Endothelial cell (in vitro differentiated cells): ENCODE measurements at regions not wholly inside any gene's neighbourhood (a gene's known extent, or its start where the extent isn't known, plus 50 kb on each side); places are given as distances from the start of the nearest gene placed in this dataset.

Experiments used
- DNase-seq: peaks from one replicate; pipeline ENCODE4 v3.0.0; 2021; ENCODE audit warnings: low spot score
- H3K27ac Mint-ChIP-seq: one replicate; pipeline ENCODE4 v1.8.0; 2021; ENCODE audit warnings: mixed read lengths, inconsistent platforms; ENCODE audit not compliant: unreplicated experiment
- H3K27me3 Mint-ChIP-seq: one replicate; pipeline ENCODE4 v1.8.0; 2021; ENCODE audit warnings: mild to moderate bottlenecking, moderate library complexity, mixed read lengths, inconsistent platforms; ENCODE audit not compliant: unreplicated experiment
- H3K36me3 Mint-ChIP-seq: one replicate; pipeline ENCODE4 v1.8.0; 2021; ENCODE audit warnings: mild to moderate bottlenecking, low read depth, mixed read lengths, inconsistent platforms; ENCODE audit not compliant: unreplicated experiment
- H3K4me1 Mint-ChIP-seq: one replicate; pipeline ENCODE4 v1.8.0; 2021; ENCODE audit warnings: mild to moderate bottlenecking, mixed read lengths, inconsistent platforms; ENCODE audit not compliant: unreplicated experiment
- H3K4me3 Mint-ChIP-seq: one replicate; pipeline ENCODE4 v1.8.0; 2021; ENCODE audit warnings: mild to moderate bottlenecking, mixed read lengths, inconsistent platforms; ENCODE audit not compliant: unreplicated experiment
- H3K9me3 Mint-ChIP-seq: one replicate; pipeline ENCODE4 v1.8.0; 2021; ENCODE audit warnings: mixed read lengths, inconsistent platforms; ENCODE audit not compliant: unreplicated experiment
- TF ChIP-seq, protein P1 (sequence below): fragments of 200-600 bp; sonication (generic); IDR thresholded peaks from one replicate; pipeline ENCODE4 v1.5.0; 2021; ENCODE audit warnings: antibody characterized with exemption; ENCODE audit not compliant: unreplicated experiment

DNA sequence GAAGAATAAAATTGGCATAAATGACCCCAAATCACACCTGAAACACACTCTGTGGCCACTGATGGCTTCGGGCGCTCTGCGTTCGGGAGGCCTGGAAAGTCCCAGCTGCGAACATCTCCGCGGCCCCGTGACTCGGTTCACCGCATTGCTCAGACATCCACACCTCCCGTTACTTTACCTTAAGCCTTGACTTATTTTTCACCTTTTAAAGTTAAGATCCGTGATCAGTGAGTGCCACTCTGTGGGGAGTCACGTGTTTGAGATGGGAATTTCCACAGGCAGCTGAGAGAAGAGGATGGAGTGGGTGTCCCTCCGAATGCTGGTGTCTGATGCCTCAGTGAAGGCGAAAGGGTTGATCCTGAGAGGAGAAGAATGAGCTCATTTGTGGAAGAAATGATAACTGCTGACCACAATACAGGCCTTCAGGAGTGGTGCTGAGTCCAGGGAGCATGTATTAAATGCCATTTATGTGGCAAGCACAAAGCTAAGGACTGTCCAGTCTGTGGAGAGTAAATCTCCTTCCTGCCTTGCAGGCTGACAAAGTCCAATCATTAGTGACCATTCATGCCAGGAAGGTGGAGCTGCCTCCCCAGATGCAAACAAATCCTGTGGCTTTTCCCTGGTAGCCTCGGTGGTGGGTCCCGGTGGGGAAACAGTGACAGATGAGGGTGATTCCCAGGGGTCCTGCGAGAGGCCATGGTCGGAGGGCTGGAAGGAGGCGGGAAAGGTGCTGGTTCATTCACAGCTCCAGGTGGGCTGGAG, 168.8 kb downstream of the RTP5 start:
- Mint-ChIP-seq H3K4me1 (no peaks in the 10 kb centered on the region), H3K4me3 (no peak overlapping the region), H3K27ac (no peak overlapping the region), H3K9me3 (no peaks in the 10 kb centered on the region), H3K27me3 (peaks cover 22% of the 10 kb centered on the region), H3K36me3 (no peaks in the 10 kb centered on the region)
- no peak for DNase-seq
- TF ChIP-seq, protein P1, sequence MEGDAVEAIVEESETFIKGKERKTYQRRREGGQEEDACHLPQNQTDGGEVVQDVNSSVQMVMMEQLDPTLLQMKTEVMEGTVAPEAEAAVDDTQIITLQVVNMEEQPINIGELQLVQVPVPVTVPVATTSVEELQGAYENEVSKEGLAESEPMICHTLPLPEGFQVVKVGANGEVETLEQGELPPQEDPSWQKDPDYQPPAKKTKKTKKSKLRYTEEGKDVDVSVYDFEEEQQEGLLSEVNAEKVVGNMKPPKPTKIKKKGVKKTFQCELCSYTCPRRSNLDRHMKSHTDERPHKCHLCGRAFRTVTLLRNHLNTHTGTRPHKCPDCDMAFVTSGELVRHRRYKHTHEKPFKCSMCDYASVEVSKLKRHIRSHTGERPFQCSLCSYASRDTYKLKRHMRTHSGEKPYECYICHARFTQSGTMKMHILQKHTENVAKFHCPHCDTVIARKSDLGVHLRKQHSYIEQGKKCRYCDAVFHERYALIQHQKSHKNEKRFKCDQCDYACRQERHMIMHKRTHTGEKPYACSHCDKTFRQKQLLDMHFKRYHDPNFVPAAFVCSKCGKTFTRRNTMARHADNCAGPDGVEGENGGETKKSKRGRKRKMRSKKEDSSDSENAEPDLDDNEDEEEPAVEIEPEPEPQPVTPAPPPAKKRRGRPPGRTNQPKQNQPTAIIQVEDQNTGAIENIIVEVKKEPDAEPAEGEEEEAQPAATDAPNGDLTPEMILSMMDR, result no peak

DNA sequence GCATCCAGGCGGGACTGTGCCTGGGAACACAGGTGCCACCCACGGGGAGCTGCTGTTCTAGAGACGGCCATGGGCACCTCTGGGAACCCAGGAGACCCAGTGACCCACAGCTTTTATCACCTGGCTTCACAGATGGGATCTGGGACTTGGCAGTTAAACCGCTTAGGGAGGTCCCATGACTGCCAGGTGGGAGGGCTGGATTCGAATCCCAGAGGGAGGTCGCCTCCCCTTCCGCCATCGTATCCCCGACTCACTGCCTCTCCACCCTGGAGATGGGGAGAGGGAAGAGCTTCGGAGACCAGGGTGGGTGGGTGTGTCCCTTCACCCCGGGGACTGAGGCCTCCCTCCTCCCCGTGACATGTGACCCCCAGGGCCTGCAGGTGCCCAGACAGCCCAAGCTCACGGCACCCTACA, 169.4 kb downstream of the RTP5 start:
- DNase-seq, result no peak
- TF ChIP-seq, protein P1, result no peak
- no peaks in the 10 kb centered on the region for H3K36me3 Mint-ChIP-seq
- no peak overlapping the region for H3K4me3 Mint-ChIP-seq
- H3K27me3 Mint-ChIP-seq, result peaks cover 24% of the 10 kb centered on the region
- no peaks in the 10 kb centered on the region for H3K4me1 Mint-ChIP-seq
- H3K27ac Mint-ChIP-seq, result no peak overlapping the region
- H3K9me3 Mint-ChIP-seq, result no peaks in the 10 kb centered on the region

- H3K27ac Mint-ChIP-seq, result no peak overlapping the region
- H3K4me3 Mint-ChIP-seq, result no peak overlapping the region
- H3K27me3 Mint-ChIP-seq, result peaks cover 31% of the 10 kb centered on the region
- TF ChIP-seq, protein P1, result no peak
- DNase-seq, result no peak
- H3K9me3 Mint-ChIP-seq, result no peaks in the 10 kb centered on the region
- H3K4me1 Mint-ChIP-seq, result no peaks in the 10 kb centered on the region
- H3K36me3 Mint-ChIP-seq, result no peaks in the 10 kb centered on the region
Observed at GRCh38 chr2:242040303-242040655, 170.8 kb downstream of the RTP5 start.

- TF ChIP-seq, protein P1, result no peak
- Mint-ChIP-seq H3K36me3 (no peaks in the 10 kb centered on the region), H3K4me1 (no peaks in the 10 kb centered on the region), H3K9me3 (no peaks in the 10 kb centered on the region), H3K27me3 (peaks cover 29% of the 10 kb centered on the region), H3K4me3 (no peak overlapping the region), H3K27ac (no peak overlapping the region)
- no peak for DNase-seq
Observed at GRCh38 chr2:242040681-242041080, 171.2 kb downstream of the RTP5 start.

DNA sequence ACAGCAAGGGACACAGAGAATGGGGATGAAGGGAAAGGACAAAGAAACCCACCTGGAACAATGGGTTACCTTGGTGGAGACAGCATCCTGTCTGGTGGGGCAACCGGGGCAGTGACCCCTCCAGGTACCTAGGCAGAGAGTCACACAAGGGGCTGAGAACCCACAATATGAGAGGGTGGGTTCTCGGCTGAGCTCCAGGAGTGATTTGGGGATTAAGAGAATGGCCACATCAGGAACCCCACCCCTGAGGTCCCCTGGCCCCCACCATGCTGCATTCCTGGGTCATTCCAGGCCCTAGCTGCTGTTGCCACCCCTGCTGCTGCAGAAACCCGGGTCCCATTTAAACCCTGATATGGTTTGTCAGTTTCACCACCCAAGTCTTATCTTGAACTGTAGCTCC, 172.3 kb downstream of the RTP5 start:
- Mint-ChIP-seq H3K4me1 (peaks cover 2% of the 10 kb centered on the region), H3K27me3 (peaks cover 33% of the 10 kb centered on the region), H3K36me3 (peaks cover 5% of the 10 kb centered on the region), H3K4me3 (no peak overlapping the region), H3K27ac (no peak overlapping the region), H3K9me3 (no peaks in the 10 kb centered on the region)
- no peak for DNase-seq
- TF ChIP-seq, protein P1, result no peak
